Posterior cingulate gyrus (tissue), 11 donors: ENCODE measurements at regions not wholly inside any gene's neighbourhood (a gene's known extent, or its start where the extent isn't known, plus 50 kb on each side); places are given as distances from the start of the nearest gene placed in this dataset.

ENCODE experiments used
- DNase-seq, 10 donors: peaks; one replicate each; pipeline versions ENCODE4 v3.0.0 to v3.0.0-alpha.2; 2020 to 2021; ENCODE audit warnings: mixed read lengths in 3 of 10
- intact Hi-C: fragments of 100-400 bp; cut with DNase I; formaldehyde crosslinking; loops from one replicate; pipeline ENCODE4 v1.15.1; 2023

- DNase-seq = no peak
- intact Hi-C loops = no loop called here
Measured at GRCh38 chr5:108696951-108697715, 50.6 kb upstream of the FER start.

DNA sequence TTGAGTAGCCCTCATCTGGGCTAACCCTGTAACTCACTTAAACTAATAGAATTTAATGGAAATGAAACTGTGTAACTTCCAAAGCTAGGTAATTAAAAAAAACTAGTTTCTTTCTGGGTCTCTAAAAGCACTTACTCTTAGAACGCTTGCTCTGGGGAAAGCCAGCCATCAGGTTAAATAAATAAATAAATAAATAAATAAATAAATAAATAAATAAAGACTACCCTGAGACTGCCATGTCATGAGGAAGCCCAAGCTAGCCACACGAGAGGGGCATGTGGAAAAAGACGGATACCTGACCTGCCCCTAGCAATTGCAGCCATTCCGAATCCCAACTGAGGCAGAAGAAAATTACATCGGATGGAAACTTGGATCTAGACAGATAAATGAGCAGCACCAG is 51.3 kb upstream of the FER start:
- intact Hi-C loops = no loop called here
- DNase-seq = no peak

DNA sequence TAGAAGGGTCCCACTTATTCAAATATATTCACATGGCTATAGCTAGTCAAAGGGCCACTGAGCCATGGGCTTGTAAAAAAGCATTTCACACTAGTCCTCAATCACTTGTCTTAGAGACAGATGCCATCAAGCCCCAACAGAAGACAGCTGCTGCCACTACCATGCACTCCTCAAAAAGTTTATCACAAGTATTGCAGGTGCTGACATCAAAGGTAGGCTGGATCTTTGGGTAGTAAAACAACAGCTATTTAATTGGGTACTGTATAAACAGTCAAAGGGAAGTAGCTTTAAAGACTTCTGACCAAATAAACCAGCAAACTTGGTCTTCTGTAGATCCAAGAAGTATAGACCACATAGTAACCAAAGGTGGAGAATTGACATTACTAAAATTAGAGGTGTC is 59.2 kb upstream of the FER start:
- intact Hi-C loops = loop anchor here (10.0 kb wide), 2 partner anchors 56 to 146 kb away; partner anchors contain the start of gene FER
- DNase-seq = no peak

GRCh38 chr5:108687595-108688200 is 60.0 kb upstream of the FER start:
- intact Hi-C loops = loop anchor here (10.0 kb wide), 2 partner anchors 57 to 147 kb away; partner anchors contain the start of gene FER
- DNase-seq = peak in 1 of 10 donors; percentile 35

- DNase-seq = no peak
- intact Hi-C loops = loop anchor here (10.0 kb wide), 2 partner anchors 58 to 148 kb away; partner anchors contain the start of gene FER
Measured at GRCh38 chr5:108686676-108687075, 61.0 kb upstream of the FER start.

GRCh38 chr5:108685448-108686216 is 62.1 kb upstream of the FER start:
- peak in 1 of 10 donors; percentile 64 for DNase-seq
- intact Hi-C loops = loop anchor here (10.0 kb wide), 2 partner anchors 59 to 149 kb away; partner anchors contain the start of gene FER

- DNase-seq = no peak
- intact Hi-C loops = loop anchor here (10.0 kb wide), 2 partner anchors 64 to 154 kb away; partner anchors contain the start of gene FER
Measured at GRCh38 chr5:108681079-108681921, 66.4 kb upstream of the FER start.

DNA sequence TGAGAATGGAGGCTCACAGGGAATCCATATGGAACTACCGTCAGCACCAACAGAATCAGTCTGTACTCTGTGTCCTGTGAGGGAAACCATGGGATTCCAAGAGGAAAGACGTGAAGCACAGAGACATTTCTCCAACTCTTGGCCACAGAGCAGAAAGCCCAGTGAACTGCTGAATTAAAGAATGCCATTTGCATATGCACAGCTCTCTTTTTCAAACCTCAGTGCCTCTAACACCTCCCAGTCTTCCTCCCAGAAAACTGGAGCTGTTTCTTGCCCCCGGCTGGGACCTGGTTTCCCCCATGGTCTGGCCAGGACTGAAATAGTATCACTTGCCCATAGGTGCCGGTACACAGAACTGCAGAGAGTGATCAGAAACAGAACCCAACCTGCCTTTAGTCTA is 69.6 kb upstream of the FER start:
- intact Hi-C loops = no loop called here

DNA sequence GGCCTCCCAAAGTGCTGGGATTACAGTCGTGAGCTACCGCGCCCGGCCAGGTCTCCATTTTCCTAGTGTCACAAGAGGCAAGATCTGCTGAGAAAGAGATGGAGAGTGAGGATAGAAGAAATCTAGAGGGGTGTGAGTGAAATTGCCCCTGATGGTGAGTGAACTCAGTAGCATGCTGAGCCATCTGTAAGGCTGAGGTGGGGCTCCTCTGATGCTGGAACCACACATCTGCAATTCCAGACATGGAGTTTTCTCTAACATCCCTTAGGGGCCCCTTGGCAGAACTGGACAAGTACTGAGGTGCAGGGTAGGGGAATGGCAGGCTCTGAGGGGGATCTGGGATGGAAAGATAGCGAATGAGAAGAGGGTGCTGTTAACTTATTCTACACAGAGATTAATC is 72.0 kb upstream of the FER start:
- intact Hi-C loops = no loop called here

More for the DNA sequence above, 69.6 kb upstream of the FER start:
- peak in 1 of 10 donors; percentile 29 for DNase-seq

DNA sequence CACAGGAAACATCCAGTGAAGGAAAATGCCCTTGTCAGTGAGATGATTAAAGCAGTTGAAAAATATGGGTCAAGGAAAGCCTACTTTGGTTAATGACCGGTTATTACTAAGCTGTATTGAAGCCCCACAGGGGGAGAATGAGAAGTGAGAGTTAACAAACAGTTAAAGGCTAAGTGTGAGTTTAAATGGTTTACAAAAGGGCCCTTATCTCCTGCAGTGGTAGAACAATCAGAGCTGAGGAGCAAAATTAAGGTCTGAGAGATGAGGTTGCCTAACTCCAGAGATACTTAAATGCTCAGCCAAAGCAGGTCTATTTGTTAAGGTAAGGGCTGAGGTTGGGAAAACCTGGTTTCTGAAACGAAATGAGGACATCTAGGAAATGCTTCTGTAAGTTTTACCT is 75.1 kb upstream of the FER start:
- no peak for DNase-seq
- intact Hi-C loops = no loop called here

More for the DNA sequence above, 72.0 kb upstream of the FER start:
- DNase-seq = no peak

DNA sequence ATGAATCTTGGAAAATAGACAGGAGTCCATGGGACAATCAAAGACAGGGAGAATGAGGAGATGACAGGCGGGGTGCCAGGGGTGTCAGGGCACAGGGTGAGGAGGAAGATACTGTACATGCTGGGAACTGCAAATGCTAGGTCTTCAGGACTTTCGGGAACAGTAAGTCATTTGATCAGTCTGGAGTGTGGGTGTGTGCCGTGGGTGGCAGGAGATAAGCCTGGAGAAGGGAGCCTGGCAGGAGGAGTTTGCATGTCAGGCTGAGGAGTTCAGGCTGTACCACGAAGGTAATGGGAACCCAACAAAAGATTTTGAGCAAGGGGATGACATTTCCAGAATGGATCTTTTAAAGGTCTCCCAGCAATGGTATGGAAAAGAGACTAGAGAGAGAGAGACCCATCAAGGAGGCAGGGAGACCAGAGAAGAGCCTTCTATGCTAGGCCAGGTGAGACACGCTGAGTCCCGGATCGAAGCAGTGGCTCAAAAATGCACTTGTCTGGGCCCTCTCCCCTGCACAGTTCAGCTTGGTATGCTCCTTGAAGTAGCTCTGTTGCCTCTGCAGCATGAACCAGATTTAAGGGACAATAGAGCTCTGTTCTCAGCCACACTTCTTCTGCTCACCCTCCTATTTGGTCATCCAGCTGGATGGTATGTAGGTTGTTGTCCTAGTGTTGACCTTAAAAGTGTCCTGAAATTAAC is 77.0 kb upstream of the FER start:
- intact Hi-C loops = no loop called here
- peak in 6 of 10 donors; percentile 17 to 86 (median 62) for DNase-seq

DNA sequence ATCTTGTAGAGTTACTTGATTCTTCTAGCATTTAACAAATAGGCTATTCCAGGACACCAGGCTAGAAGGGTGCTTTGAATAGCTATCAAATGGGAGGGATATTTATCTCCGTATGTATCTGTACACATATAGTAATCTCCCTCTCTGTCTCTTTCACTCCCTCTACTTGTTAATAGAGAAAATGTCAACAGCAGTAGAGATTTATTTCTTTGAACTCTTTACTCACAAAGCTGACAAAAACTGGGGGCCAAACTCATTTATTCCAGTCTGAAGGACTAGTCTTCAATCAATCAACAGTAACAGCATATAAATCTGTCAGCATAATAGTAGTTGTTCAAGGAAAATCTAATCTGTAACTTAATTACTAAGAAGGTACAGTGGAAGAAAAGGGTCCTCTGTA is 78.2 kb upstream of the FER start:
- DNase-seq = no peak
- intact Hi-C loops = no loop called here

- DNase-seq = no peak
- intact Hi-C loops = no loop called here
Measured at GRCh38 chr5:108661590-108662219, 86.0 kb upstream of the FER start.

- intact Hi-C loops = no loop called here
- DNase-seq = no peak
Measured at GRCh38 chr5:108661024-108661423, 86.7 kb upstream of the FER start.

GRCh38 chr5:108660291-108660690 is 87.4 kb upstream of the FER start:
- peak in 1 of 10 donors; percentile 30 for DNase-seq
- intact Hi-C loops = no loop called here

GRCh38 chr5:108659531-108659930 is 88.2 kb upstream of the FER start:
- DNase-seq = no peak
- intact Hi-C loops = no loop called here

DNA sequence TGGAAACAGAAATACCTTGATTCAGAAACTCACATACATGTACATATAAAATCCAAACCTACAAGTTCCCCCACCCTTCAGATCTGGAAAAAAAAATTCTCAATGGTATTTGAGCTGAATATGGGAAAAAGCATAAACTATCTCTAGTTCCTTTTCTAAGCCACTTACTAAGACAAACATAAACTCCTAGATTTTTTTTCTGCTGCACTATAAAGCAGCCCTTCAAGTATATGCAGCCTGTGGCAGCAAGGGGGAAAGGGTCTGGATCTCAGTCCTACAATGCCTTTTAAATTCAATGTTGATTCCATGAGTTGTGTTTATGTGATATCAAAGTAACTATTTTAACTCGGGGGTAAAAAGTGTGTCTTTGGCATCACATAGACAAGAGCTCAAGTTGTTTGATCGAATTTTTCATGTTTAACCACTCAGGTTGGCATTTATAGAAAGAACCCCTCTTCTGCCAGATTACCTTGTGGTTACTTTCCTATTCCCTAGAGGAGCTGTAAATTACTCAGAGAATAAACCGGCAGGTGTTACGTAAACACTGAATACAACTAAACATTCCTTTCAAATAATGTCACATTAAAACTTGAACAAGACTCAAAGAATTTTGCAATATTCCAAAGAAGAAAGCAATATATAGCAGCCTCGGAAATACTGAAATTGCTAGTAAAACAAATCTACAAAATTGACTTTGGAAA is 91.8 kb upstream of the FER start:
- intact Hi-C loops = no loop called here
- DNase-seq = no peak

DNA sequence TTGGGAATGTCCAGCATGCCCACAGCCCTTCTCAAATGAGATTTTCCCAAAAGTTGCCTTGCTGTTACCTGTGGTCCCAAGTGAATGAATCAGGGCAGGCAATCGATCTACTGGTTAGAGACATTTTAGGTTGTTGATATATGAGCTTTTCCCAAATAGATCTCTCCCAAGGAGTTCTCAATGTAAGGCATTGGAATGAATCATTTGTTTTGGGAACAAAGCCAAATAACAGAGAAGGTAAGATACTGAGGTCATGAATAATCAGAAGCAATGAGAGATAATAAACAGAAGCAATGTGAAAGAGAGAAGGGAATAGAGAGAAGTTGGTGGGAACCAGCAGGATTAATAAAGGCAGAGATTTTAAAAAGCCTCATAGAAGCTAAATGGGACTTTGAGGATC is 93.6 kb upstream of the FER start:
- intact Hi-C loops = no loop called here
- DNase-seq = no peak
